GM21717 (cell line): ENCODE measurements at regions not wholly inside any gene's neighbourhood (a gene's known extent, or its start where the extent isn't known, plus 50 kb on each side); places are given as distances from the start of the nearest gene placed in this dataset.
"Not testable (repeated sequence)": the region's sequence is repeated elsewhere in the genome, so short reads cannot be mapped to it uniquely, and the experiment has no call there.

Experiments used
- ATAC-seq: cut with Tn5 transposase; IDR thresholded peaks from one replicate; pipeline ENCODE4 v1.9.1; 2021; ENCODE audit warnings: mild to moderate bottlenecking, moderate library complexity; ENCODE audit not compliant: unreplicated experiment

GRCh38 chr6:57860481-57861315 is 543.3 kb downstream of the PRIM2 start:
- ATAC-seq: not testable (repeated sequence)

GRCh38 chr6:57870083-57870482 is 552.7 kb downstream of the PRIM2 start:
- not testable (repeated sequence) for ATAC-seq

- ATAC-seq: not testable (repeated sequence)
These were observed 556.0 kb downstream of the PRIM2 start for GRCh38 chr6:57873424-57873823.

- ATAC-seq: not testable (repeated sequence)
These were observed 559.2 kb downstream of the PRIM2 start for GRCh38 chr6:57876659-57877058.

GRCh38 chr6:57877729-57878128 is 560.3 kb downstream of the PRIM2 start:
- ATAC-seq: not testable (repeated sequence)

GRCh38 chr6:57878792-57879191 is 561.4 kb downstream of the PRIM2 start:
- ATAC-seq: not testable (repeated sequence)

- peak; percentile 72 for ATAC-seq
These were observed 581.4 kb downstream of the PRIM2 start for GRCh38 chr6:57898850-57899249.

GRCh38 chr6:57900687-57901399 is 583.4 kb downstream of the PRIM2 start:
- ATAC-seq: not testable (repeated sequence)

GRCh38 chr6:57901445-57901844 is 584.0 kb downstream of the PRIM2 start:
- ATAC-seq: not testable (repeated sequence)

GRCh38 chr6:57904356-57904755 is 586.9 kb downstream of the PRIM2 start:
- ATAC-seq: not testable (repeated sequence)

GRCh38 chr6:57915300-57915699 is 597.9 kb downstream of the PRIM2 start:
- ATAC-seq: not testable (repeated sequence)

GRCh38 chr6:57942966-57943365 is 625.5 kb downstream of the PRIM2 start:
- not testable (repeated sequence) for ATAC-seq

- ATAC-seq: not testable (repeated sequence)
These were observed 628.8 kb downstream of the PRIM2 start for GRCh38 chr6:57946084-57946768.

- ATAC-seq: not testable (repeated sequence)
These were observed 629.3 kb downstream of the PRIM2 start for GRCh38 chr6:57946769-57947091.

GRCh38 chr6:57948481-57948880 is 631.1 kb downstream of the PRIM2 start:
- ATAC-seq: not testable (repeated sequence)

- ATAC-seq: not testable (repeated sequence)
These were observed 633.0 kb downstream of the PRIM2 start for GRCh38 chr6:57950430-57950829.

- ATAC-seq: not testable (repeated sequence)
These were observed 649.3 kb downstream of the PRIM2 start for GRCh38 chr6:57966757-57967156.

GRCh38 chr6:57971956-57972355 is 654.5 kb downstream of the PRIM2 start:
- ATAC-seq: not testable (repeated sequence)

GRCh38 chr6:57974653-57975052 is 657.2 kb downstream of the PRIM2 start:
- no peak for ATAC-seq

- ATAC-seq: not testable (repeated sequence)
These were observed 657.7 kb downstream of the PRIM2 start for GRCh38 chr6:57975127-57975526.

- not testable (repeated sequence) for ATAC-seq
These were observed 658.9 kb downstream of the PRIM2 start for GRCh38 chr6:57976371-57976770.
